ENCODE measurements at regions not wholly inside any gene's neighbourhood (a gene's known extent, or its start where the extent isn't known, plus 50 kb on each side); places are given as distances from the start of the nearest gene placed in this dataset.
"Not testable (repeated sequence)": the region's sequence is repeated elsewhere in the genome, so short reads cannot be mapped to it uniquely, and the experiment has no call there.

GRCh38 chr20:30632773-30633172, 624.7 kb upstream of the DEFB115 start:
- H3K4ac ChIP-seq (ENCODE audit: low read depth, low read length); dilution Hi-C loops (cut with HindIII; ENCODE audit: low sequenced_read_pairs, unreplicated experiment); H3K36me3 ChIP-seq (ENCODE audit: control insufficient read depth, insufficient read depth, low read length); H2BK15ac ChIP-seq (ENCODE audit: low read depth, low read length); in situ Hi-C loops (cut with MboI; ENCODE audit: low sequenced_read_pairs); H3K4me3 ChIP-seq (ENCODE audit: insufficient read depth, low read depth, low read length); H2BK120ac ChIP-seq (ENCODE audit: low read depth, low read length); H3K14ac ChIP-seq (replicated peaks; ENCODE audit: low read depth, low read length); H4K5ac ChIP-seq (ENCODE audit: low read depth, low read length); H3K79me1 ChIP-seq (ENCODE audit: low read depth in 1 of 2, low read length in 2 of 2); H3K18ac ChIP-seq (ENCODE audit: low read depth, low read length); H3K9ac ChIP-seq (ENCODE audit: low read depth, low read length); H2AK9ac ChIP-seq (replicated peaks; ENCODE audit: low read depth, low read length, poor library complexity); intact Hi-C loops (cut with micrococcal nuclease); H3K9me3 ChIP-seq (ENCODE audit: control insufficient read depth, insufficient read depth, low read length); H3K27ac ChIP-seq (ENCODE audit: insufficient read depth, low read length); H3K4me2 ChIP-seq (ENCODE audit: low read depth, low read length); ATAC-seq (ENCODE audit: low read depth); H3K27me3 ChIP-seq (ENCODE audit: control insufficient read depth, insufficient read depth, low read length); H3K4me1 ChIP-seq (ENCODE audit: control insufficient read depth, insufficient read depth, low read length); H2BK5ac ChIP-seq (ENCODE audit: low read depth, low read length, poor library complexity, severe bottlenecking); DNase-seq; H2AFZ ChIP-seq (replicated peaks; ENCODE audit: low read length, poor library complexity); H2BK20ac ChIP-seq (ENCODE audit: low read depth, low read length); POLR2A ChIA-PET (ENCODE audit: unreplicated experiment); H3K56ac ChIP-seq (ENCODE audit: extremely low read depth, insufficient read depth, low read length); H3K9me1 ChIP-seq (ENCODE audit: insufficient read depth, low read length); BruUV-seq (replicated peaks); CTCF ChIA-PET; H4K20me1 ChIP-seq (ENCODE audit: insufficient read depth, low read length); H2AK5ac ChIP-seq (ENCODE audit: low read depth, low read length); H3K23ac ChIP-seq (ENCODE audit: low read depth, low read length); H4K91ac ChIP-seq (ENCODE audit: insufficient read depth, low read depth, low read length); H4K8ac ChIP-seq (ENCODE audit: low read depth in 2 of 2, low read length in 2 of 2): not testable (repeated sequence)
- no CpG with 5 or more reads among the region's 1 CpG for WGBS, 2 experiments (ENCODE audit: extremely low coverage in 2 of 2, insufficient read length in 1 of 2)

GRCh38 chr20:30641522-30641921, 615.9 kb upstream of the DEFB115 start:
- H3K27me3 ChIP-seq (ENCODE audit: control insufficient read depth, insufficient read depth, low read length); H3K9me1 ChIP-seq (ENCODE audit: insufficient read depth, low read length); H3K18ac ChIP-seq (ENCODE audit: low read depth, low read length); in situ Hi-C loops (cut with MboI; ENCODE audit: low sequenced_read_pairs); DNase-seq; H2BK20ac ChIP-seq (ENCODE audit: low read depth, low read length); H3K4me3 ChIP-seq (ENCODE audit: insufficient read depth, low read depth, low read length); H3K23ac ChIP-seq (ENCODE audit: low read depth, low read length); POLR2A ChIA-PET (ENCODE audit: unreplicated experiment); H2AK9ac ChIP-seq (replicated peaks; ENCODE audit: low read depth, low read length, poor library complexity); H2BK15ac ChIP-seq (ENCODE audit: low read depth, low read length); H3K27ac ChIP-seq (ENCODE audit: insufficient read depth, low read length); BruUV-seq (replicated peaks); H3K9ac ChIP-seq (ENCODE audit: low read depth, low read length); H3K14ac ChIP-seq (replicated peaks; ENCODE audit: low read depth, low read length); ATAC-seq (ENCODE audit: low read depth); H3K36me3 ChIP-seq (ENCODE audit: control insufficient read depth, insufficient read depth, low read length); H4K91ac ChIP-seq (ENCODE audit: insufficient read depth, low read depth, low read length); H3K9me3 ChIP-seq (ENCODE audit: control insufficient read depth, insufficient read depth, low read length); H3K56ac ChIP-seq (ENCODE audit: extremely low read depth, insufficient read depth, low read length); H4K5ac ChIP-seq (ENCODE audit: low read depth, low read length); H4K8ac ChIP-seq (ENCODE audit: low read depth in 2 of 2, low read length in 2 of 2); H3K4me2 ChIP-seq (ENCODE audit: low read depth, low read length); H3K79me1 ChIP-seq (ENCODE audit: low read depth in 1 of 2, low read length in 2 of 2); H2BK120ac ChIP-seq (ENCODE audit: low read depth, low read length); CTCF ChIA-PET; H2AFZ ChIP-seq (replicated peaks; ENCODE audit: low read length, poor library complexity); H4K20me1 ChIP-seq (ENCODE audit: insufficient read depth, low read length); H3K4me1 ChIP-seq (ENCODE audit: control insufficient read depth, insufficient read depth, low read length); H2BK5ac ChIP-seq (ENCODE audit: low read depth, low read length, poor library complexity, severe bottlenecking); dilution Hi-C loops (cut with HindIII; ENCODE audit: low sequenced_read_pairs, unreplicated experiment); H2AK5ac ChIP-seq (ENCODE audit: low read depth, low read length); H3K4ac ChIP-seq (ENCODE audit: low read depth, low read length); intact Hi-C loops (cut with micrococcal nuclease): not testable (repeated sequence)
- 28% methylated on average over 3 of the region's 4 CpGs; no CpG with 5 or more reads in 1 of the 2 experiments for WGBS, 2 experiments (ENCODE audit: extremely low coverage in 2 of 2, insufficient read length in 1 of 2)
